ENCODE measurements at regions not wholly inside any gene's neighbourhood (a gene's known extent, or its start where the extent isn't known, plus 50 kb on each side); places are given as distances from the start of the nearest gene placed in this dataset.

DNA sequence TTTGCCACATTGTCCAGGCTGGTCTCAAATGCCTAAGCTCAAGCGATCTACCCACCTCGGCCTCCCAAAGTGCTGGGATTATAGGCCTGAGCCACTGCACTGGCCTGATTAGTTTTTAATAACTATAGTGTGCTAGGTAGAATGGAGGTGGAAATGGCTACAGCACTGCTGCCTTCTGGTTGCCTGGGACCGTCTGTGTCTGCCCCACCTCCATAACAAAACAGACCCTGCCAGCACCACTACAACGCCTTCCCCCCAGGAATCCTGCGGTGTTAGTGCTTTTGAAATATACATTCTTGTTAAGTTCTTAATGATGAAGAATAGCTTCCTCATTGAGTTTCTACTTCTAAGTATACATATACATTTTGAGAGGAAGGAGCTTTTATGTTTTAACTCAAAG lies 148.2 kb upstream of the ITGA6 start:
- peaks cover 24% of the 10 kb centered on the region for H3K27me3 Mint-ChIP-seq (ENCODE audit: low read depth)

DNA sequence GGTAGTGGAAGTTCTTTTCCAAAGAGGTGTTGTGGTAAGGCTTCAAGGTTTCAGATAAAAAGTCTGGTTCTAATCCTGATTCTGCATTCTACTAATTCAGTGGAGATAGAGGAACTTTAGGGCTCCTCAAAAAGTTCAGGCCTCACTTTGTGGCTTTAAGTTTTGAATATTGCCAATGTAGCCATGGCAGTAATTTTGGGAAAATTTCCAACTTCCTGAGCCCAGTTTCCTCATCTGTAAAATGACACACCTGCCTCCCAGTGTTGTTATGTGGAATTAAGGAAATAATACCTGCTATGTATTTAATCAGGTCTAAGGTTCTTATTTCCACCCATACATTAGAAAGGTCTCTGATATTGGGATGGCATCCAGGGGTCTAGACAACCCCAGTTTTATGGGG lies 147.6 kb upstream of the ITGA6 start:
- no peak overlapping the region for H3K27ac Mint-ChIP-seq
- TF ChIP-seq, protein P1, sequence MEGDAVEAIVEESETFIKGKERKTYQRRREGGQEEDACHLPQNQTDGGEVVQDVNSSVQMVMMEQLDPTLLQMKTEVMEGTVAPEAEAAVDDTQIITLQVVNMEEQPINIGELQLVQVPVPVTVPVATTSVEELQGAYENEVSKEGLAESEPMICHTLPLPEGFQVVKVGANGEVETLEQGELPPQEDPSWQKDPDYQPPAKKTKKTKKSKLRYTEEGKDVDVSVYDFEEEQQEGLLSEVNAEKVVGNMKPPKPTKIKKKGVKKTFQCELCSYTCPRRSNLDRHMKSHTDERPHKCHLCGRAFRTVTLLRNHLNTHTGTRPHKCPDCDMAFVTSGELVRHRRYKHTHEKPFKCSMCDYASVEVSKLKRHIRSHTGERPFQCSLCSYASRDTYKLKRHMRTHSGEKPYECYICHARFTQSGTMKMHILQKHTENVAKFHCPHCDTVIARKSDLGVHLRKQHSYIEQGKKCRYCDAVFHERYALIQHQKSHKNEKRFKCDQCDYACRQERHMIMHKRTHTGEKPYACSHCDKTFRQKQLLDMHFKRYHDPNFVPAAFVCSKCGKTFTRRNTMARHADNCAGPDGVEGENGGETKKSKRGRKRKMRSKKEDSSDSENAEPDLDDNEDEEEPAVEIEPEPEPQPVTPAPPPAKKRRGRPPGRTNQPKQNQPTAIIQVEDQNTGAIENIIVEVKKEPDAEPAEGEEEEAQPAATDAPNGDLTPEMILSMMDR (IDR thresholded peaks at IDR 0.05; ENCODE audit: unreplicated experiment in 3 of 3) = no peak

More for the DNA sequence above, 148.2 kb upstream of the ITGA6 start:
- Mint-ChIP-seq H3K4me3 (no peak overlapping the region), H3K27ac (no peak overlapping the region), H3K9me3 (peaks cover 8% of the 10 kb centered on the region), H3K4me1 (peaks cover 18% of the 10 kb centered on the region), H3K36me3 (ENCODE audit: low read depth) (no peaks in the 10 kb centered on the region)
- TF ChIP-seq, protein P1 (IDR thresholded peaks at IDR 0.05; ENCODE audit: unreplicated experiment in 3 of 3) = no peak

DNA sequence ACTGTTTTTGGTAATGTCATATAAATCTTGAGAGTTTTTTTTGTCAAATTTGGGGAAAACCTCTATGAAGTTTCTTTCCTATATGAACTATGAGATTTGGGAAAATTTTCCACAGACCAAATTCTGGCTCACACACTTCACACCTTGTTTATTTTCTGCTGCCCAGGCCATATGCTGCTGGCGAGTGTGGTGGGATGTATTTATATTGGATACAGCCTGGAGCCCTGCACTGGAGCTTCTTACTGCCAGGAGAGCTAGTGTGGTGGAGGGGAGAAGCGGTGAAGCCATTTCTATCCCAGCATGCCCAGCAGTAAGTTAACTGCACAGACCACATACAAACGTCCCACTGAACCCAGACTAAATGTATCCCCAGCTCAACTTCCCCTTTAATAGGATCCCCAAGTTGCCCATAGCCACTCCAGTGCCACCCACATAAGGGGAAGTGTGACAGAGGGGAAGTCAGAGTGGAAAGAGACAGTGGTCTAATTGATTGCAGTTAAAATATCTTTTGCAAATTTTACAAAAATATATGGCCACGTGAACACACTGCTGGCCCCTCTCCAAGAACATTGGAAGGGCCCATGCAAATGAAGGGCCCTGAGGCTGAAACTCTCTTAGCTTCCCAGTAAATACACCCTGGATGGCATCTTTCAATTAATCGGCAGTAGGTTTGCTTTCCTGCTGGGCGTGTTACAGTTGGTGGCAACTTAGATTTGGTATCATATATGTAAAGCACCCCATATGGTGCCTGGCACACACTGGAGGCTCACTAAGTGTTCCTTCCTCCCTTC lies 146.6 kb upstream of the ITGA6 start:
- TF ChIP-seq, protein P1 (IDR thresholded peaks at IDR 0.05; ENCODE audit: unreplicated experiment in 3 of 3) = no peak
- H3K4me1 Mint-ChIP-seq = peaks cover 34% of the 10 kb centered on the region
- H3K4me3 Mint-ChIP-seq = no peak overlapping the region
- peaks cover 24% of the 10 kb centered on the region for H3K27me3 Mint-ChIP-seq (ENCODE audit: low read depth)
- H3K27ac Mint-ChIP-seq = no peak overlapping the region
- H3K36me3 Mint-ChIP-seq (ENCODE audit: low read depth) = no peaks in the 10 kb centered on the region
- peaks cover 8% of the 10 kb centered on the region for H3K9me3 Mint-ChIP-seq

More for the DNA sequence above, 147.6 kb upstream of the ITGA6 start:
- Mint-ChIP-seq H3K36me3 (ENCODE audit: low read depth) (no peaks in the 10 kb centered on the region), H3K9me3 (peaks cover 8% of the 10 kb centered on the region), H3K27me3 (ENCODE audit: low read depth) (peaks cover 24% of the 10 kb centered on the region), H3K4me1 (peaks cover 24% of the 10 kb centered on the region), H3K4me3 (no peak overlapping the region)

DNA sequence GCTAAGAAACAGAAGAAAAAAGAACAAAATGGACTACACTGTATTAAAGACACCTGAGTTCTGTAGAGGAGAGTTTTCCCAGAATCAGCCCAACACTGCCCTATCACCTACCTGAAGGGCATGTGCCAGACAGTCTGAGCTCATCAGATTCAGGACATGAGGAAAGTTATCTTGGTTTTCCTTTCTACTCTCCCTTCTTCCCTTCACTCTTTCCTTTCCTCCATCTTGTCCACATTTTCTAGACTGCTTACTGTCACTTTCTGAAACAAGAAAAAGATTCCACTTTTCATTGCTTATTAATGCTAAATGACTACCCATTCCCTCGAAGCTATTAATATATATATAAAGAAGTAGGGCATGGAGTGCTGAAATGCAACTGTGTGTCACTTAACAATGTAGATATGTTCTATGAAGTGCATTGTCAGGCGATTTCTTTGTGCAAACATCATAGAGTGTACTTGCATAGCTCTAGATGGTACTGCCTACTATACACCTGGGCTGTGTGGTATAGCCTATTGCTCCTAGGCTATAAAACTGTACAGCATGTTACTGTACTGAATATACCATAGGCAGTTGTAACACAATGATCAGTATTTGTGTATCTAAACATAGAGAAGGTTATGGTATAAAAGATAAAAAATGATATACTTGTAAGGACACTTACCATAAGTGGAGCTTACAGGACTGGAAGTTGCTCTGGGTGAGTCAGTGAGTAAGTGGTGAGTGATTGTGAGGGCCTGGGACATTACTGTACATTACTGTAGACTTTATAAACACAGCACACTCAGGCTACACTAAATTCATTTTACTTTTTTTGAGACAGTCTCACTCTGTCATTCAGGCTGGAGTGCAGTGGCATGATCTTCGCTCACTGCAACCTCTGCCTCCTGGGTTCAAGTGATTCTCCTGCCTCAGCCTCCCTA lies 145.5 kb upstream of the ITGA6 start:
- TF ChIP-seq, protein P1 (IDR thresholded peaks at IDR 0.05; ENCODE audit: unreplicated experiment in 3 of 3) = no peak
- peaks cover 14% of the 10 kb centered on the region for H3K27me3 Mint-ChIP-seq (ENCODE audit: low read depth)
- no peaks in the 10 kb centered on the region for H3K36me3 Mint-ChIP-seq (ENCODE audit: low read depth)
- H3K9me3 Mint-ChIP-seq = peaks cover 3% of the 10 kb centered on the region
- H3K4me1 Mint-ChIP-seq = peaks cover 43% of the 10 kb centered on the region
- no peak overlapping the region for H3K4me3 Mint-ChIP-seq
- H3K27ac Mint-ChIP-seq = no peak overlapping the region

DNA sequence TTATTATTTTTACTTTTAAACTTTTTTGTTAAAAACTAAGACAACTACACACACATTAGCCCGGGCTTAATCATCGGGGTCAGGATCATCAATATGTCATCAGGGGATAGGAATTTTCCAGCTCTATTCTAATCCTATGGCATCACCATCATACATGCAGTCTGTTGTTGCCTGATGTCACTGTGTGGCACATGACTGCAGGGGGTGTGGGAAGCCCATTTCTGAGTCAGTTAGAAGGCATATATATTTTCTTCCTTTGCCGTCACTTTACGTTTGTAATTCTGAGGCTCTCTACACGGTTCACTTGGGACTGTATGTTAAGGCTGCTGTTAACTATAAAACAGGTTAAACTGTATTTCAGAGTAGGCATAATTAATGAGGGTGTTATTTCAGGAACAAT lies 144.4 kb upstream of the ITGA6 start:
- Mint-ChIP-seq H3K27ac (peak overlapping the region in 2 of 3 experiments; percentile 5 to 43), H3K9me3 (no peaks in the 10 kb centered on the region), H3K4me3 (no peak overlapping the region), H3K27me3 (ENCODE audit: low read depth) (peaks cover 9% of the 10 kb centered on the region), H3K4me1 (peaks cover 54% of the 10 kb centered on the region), H3K36me3 (ENCODE audit: low read depth) (no peaks in the 10 kb centered on the region)
- TF ChIP-seq, protein P1 (IDR thresholded peaks at IDR 0.05; ENCODE audit: unreplicated experiment in 3 of 3) = no peak
